GM18499 (cell line): ENCODE measurements at regions not wholly inside any gene's neighbourhood (a gene's known extent, or its start where the extent isn't known, plus 50 kb on each side); places are given as distances from the start of the nearest gene placed in this dataset.
"Not testable (repeated sequence)": the region's sequence is repeated elsewhere in the genome, so short reads cannot be mapped to it uniquely, and the experiment has no call there.

Source experiments
- ATAC-seq: cut with Tn5 transposase; IDR thresholded peaks from one replicate; pipeline ENCODE4 v1.9.1; 2021; ENCODE audit warnings: moderate number of reproducible peaks; ENCODE audit not compliant: insufficient read depth, unreplicated experiment

GRCh38 chr14:49036984-49037516 is 549.1 kb downstream of the RPS29 start:
- ATAC-seq = no peak

- ATAC-seq = no peak
These were observed 549.9 kb downstream of the RPS29 start for GRCh38 chr14:49036266-49036665.

GRCh38 chr14:49033131-49033530 is 553.0 kb downstream of the RPS29 start:
- ATAC-seq = no peak

- ATAC-seq = not testable (repeated sequence)
These were observed 554.5 kb downstream of the RPS29 start for GRCh38 chr14:49031710-49032109.

GRCh38 chr14:49019467-49020115 is 566.6 kb downstream of the RPS29 start:
- no peak for ATAC-seq

GRCh38 chr14:49017447-49017846 is 568.7 kb downstream of the RPS29 start:
- ATAC-seq = no peak

GRCh38 chr14:49016381-49016780 is 569.8 kb downstream of the RPS29 start:
- no peak for ATAC-seq

GRCh38 chr14:49014476-49014875 is 571.7 kb downstream of the RPS29 start:
- no peak for ATAC-seq

GRCh38 chr14:49008363-49008762 is 577.8 kb downstream of the RPS29 start:
- no peak for ATAC-seq

- no peak for ATAC-seq
These were observed 595.0 kb downstream of the RPS29 start for GRCh38 chr14:48991141-48991540.

- no peak for ATAC-seq
These were observed 602.8 kb downstream of the RPS29 start for GRCh38 chr14:48983351-48983888.

GRCh38 chr14:48974994-48975393 is 611.2 kb downstream of the RPS29 start:
- no peak for ATAC-seq

- ATAC-seq = no peak
These were observed 613.0 kb downstream of the RPS29 start for GRCh38 chr14:48973151-48973550.

- no peak for ATAC-seq
These were observed 615.2 kb downstream of the RPS29 start for GRCh38 chr14:48970943-48971342.

GRCh38 chr14:48967419-48967818 is 618.8 kb downstream of the RPS29 start:
- no peak for ATAC-seq

GRCh38 chr14:48963231-48963790 is 622.9 kb downstream of the RPS29 start:
- no peak for ATAC-seq

- ATAC-seq = no peak
These were observed 628.7 kb downstream of the RPS29 start for GRCh38 chr14:48957486-48957885.

GRCh38 chr14:48955857-48956256 is 630.3 kb downstream of the RPS29 start:
- no peak for ATAC-seq

GRCh38 chr14:48954446-48954845 is 631.7 kb downstream of the RPS29 start:
- ATAC-seq = no peak

GRCh38 chr14:48944809-48945208 is 641.4 kb downstream of the RPS29 start:
- ATAC-seq = no peak

- ATAC-seq = no peak
These were observed 642.3 kb downstream of the RPS29 start for GRCh38 chr14:48943913-48944312.
